ENCODE measurements at regions not wholly inside any gene's neighbourhood (a gene's known extent, or its start where the extent isn't known, plus 50 kb on each side); places are given as distances from the start of the nearest gene placed in this dataset.

DNA sequence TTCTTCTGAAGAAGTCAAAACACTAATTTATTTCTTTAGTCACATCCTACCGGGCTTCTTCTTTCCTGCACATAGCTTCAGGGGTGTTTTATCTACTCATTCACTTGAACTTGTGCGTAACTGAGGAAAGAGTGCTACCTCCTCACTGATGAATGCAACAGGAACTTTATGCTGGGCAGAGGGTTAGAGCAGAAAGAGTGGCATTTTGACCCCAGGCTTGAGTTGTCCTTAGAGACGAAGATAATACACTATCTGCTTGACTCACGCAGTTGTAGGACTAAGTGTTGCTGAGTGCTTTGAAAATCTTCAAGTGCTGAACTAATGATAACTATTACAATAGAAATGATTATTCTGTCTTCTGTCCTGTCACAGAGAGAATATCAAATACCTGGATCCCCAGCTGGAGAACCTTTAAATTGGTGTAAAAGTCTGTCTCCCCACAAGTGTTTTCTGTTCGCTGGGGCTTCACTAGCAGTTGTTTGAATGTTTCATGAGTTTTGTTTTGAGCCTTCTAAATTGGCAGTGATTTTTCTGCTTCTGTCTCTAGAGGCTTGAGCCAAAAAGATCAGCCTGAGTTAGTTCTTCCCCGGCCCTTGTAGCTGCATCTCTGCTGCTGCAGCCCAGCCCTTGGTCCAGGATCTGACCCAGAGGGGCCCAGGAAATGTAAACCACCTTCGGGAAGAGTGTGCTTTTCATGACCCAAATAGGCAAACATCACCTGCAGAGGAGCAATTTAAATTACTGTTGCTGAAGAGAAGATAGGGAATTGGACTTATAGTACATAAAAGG lies 86.3 kb upstream of the LGALSL start:
- TF ChIP-seq, protein P1, sequence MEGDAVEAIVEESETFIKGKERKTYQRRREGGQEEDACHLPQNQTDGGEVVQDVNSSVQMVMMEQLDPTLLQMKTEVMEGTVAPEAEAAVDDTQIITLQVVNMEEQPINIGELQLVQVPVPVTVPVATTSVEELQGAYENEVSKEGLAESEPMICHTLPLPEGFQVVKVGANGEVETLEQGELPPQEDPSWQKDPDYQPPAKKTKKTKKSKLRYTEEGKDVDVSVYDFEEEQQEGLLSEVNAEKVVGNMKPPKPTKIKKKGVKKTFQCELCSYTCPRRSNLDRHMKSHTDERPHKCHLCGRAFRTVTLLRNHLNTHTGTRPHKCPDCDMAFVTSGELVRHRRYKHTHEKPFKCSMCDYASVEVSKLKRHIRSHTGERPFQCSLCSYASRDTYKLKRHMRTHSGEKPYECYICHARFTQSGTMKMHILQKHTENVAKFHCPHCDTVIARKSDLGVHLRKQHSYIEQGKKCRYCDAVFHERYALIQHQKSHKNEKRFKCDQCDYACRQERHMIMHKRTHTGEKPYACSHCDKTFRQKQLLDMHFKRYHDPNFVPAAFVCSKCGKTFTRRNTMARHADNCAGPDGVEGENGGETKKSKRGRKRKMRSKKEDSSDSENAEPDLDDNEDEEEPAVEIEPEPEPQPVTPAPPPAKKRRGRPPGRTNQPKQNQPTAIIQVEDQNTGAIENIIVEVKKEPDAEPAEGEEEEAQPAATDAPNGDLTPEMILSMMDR (IDR thresholded peaks at IDR 0.05), result no peak
- TF ChIP-seq POLR2A (IDR thresholded peaks at IDR 0.05), result no peak

All from lower leg skin (tissue), 3 donors.